Upper lobe of right lung (tissue), 1 donor: ENCODE measurements at regions not wholly inside any gene's neighbourhood (a gene's known extent, or its start where the extent isn't known, plus 50 kb on each side); places are given as distances from the start of the nearest gene placed in this dataset.

Experiments used
- ATAC-seq: fragments of 200-7000 bp; cut with Tn5 transposase; one replicate; pipeline ENCODE4 v1.9.1; 2020; ENCODE audit warnings: mild to moderate bottlenecking, moderate library complexity
- DNase-seq: peaks from one replicate; pipeline ENCODE4 v3.0.0-alpha.2; 2020
- H3K27ac ChIP-seq: fragments of 200-600 bp; one replicate; pipeline ENCODE4 v1.8.0; 2022
- H3K27me3 ChIP-seq: fragments of 200-600 bp; one replicate; pipeline ENCODE4 v1.8.0; 2022; ENCODE audit warnings: mild to moderate bottlenecking
- H3K36me3 ChIP-seq: fragments of 200-600 bp; one replicate; pipeline ENCODE4 v1.8.0; 2022
- H3K4me1 ChIP-seq: fragments of 200-600 bp; one replicate; pipeline ENCODE4 v1.8.0; 2022
- H3K4me3 ChIP-seq: fragments of 200-600 bp; one replicate; pipeline ENCODE4 v1.8.0; 2022; ENCODE audit warnings: mild to moderate bottlenecking
- H3K9me3 ChIP-seq: fragments of 200-600 bp; one replicate; pipeline ENCODE4 v1.8.0; 2022
- CTCF ChIP-seq: fragments of 200-600 bp; IDR thresholded peaks from one replicate; pipeline ENCODE4 v1.8.0; 2022; ENCODE audit warnings: antibody characterized with exemption
- intact Hi-C: fragments of 100-400 bp; cut with DNase I; formaldehyde crosslinking; loops from one replicate; pipeline ENCODE4 v1.11.0; 2022
- donor health status: DM: no; HTN: yes; CAD: no; lungs with severe emphysema.

GRCh38 chr15:70210528-70210927 lies 112.8 kb upstream of the TLE3 start:
- peak; percentile 33 for DNase-seq
- H3K27ac ChIP-seq, result no peak overlapping the region
- H3K27me3 ChIP-seq, result no peaks in the 10 kb centered on the region
- no peaks in the 10 kb centered on the region for H3K36me3 ChIP-seq
- H3K9me3 ChIP-seq, result no peaks in the 10 kb centered on the region
- intact Hi-C loops, result no loop called here
- H3K4me1 ChIP-seq, result peaks cover 10% of the 10 kb centered on the region
- no peak for ATAC-seq
- H3K4me3 ChIP-seq, result no peak overlapping the region
- TF ChIP-seq CTCF, result no peak

DNA sequence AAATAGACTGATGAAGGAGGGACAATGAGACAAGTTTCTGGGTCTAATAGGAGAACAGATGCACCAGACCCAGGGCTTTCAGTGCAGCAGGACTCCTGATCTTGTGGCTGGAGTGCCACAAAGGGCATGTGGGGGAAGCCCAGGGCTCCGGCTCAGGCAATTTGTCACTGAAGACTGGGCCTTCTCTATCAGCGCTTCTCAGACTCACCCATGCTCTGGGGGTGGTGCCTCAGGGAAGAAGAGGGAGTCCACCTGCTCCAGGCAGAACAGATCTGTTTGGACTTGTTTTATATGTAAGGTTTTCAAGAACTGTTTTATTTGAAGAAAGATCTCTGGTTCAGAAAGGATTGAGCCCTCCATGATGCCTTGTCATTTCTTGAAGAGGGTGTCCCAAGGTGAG lies 112.4 kb upstream of the TLE3 start:
- Histone ChIP-seq H3K36me3 (no peaks in the 10 kb centered on the region), H3K4me3 (no peak overlapping the region), H3K27me3 (no peaks in the 10 kb centered on the region), H3K4me1 (peaks cover 10% of the 10 kb centered on the region), H3K27ac (no peak overlapping the region), H3K9me3 (no peaks in the 10 kb centered on the region)
- DNase-seq (no peak), ATAC-seq (no peak)
- no peak for TF ChIP-seq CTCF
- intact Hi-C loops, result no loop called here

GRCh38 chr15:70209499-70209898 lies 111.8 kb upstream of the TLE3 start:
- no peak overlapping the region for H3K27ac ChIP-seq
- intact Hi-C loops, result no loop called here
- no peak overlapping the region for H3K4me3 ChIP-seq
- H3K36me3 ChIP-seq, result no peaks in the 10 kb centered on the region
- ATAC-seq, result no peak
- peaks cover 10% of the 10 kb centered on the region for H3K4me1 ChIP-seq
- DNase-seq, result no peak
- TF ChIP-seq CTCF, result no peak
- no peaks in the 10 kb centered on the region for H3K27me3 ChIP-seq
- no peaks in the 10 kb centered on the region for H3K9me3 ChIP-seq

- Histone ChIP-seq H3K27ac (no peak overlapping the region), H3K4me1 (peaks cover 10% of the 10 kb centered on the region), H3K36me3 (no peaks in the 10 kb centered on the region), H3K27me3 (no peaks in the 10 kb centered on the region), H3K9me3 (no peaks in the 10 kb centered on the region), H3K4me3 (no peak overlapping the region)
- no peak for TF ChIP-seq CTCF
- ATAC-seq (no peak), DNase-seq (peak; percentile 41)
- intact Hi-C loops, result no loop called here
Observed at GRCh38 chr15:70208332-70208731, 110.6 kb upstream of the TLE3 start.

DNA sequence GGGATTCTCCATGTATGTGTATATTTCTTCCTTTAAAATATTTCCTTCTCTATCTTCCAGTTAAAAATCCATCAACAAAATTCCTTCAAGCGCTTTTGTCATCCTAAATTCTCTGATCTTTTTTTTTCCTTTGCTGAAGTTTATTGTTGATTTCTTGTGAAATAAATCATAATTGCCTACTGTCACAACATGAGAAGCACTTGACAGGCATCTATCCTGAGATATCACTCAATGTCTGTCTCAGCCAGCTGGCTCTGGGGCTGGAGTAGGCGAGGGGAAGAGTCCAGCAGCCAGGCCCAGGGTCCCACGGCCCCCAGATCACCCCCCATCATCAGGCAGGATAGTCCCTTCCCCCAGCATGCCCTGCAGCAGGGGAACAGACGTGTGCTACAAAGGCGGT lies 109.0 kb upstream of the TLE3 start:
- no peak for TF ChIP-seq CTCF
- H3K9me3 ChIP-seq, result no peaks in the 10 kb centered on the region
- no peaks in the 10 kb centered on the region for H3K27me3 ChIP-seq
- DNase-seq, result peak; percentile 8
- no peaks in the 10 kb centered on the region for H3K4me1 ChIP-seq
- no peak overlapping the region for H3K27ac ChIP-seq
- H3K36me3 ChIP-seq, result no peaks in the 10 kb centered on the region
- no peak for ATAC-seq
- H3K4me3 ChIP-seq, result no peak overlapping the region
- intact Hi-C loops, result no loop called here

- no peak for ATAC-seq
- intact Hi-C loops, result no loop called here
- Histone ChIP-seq H3K36me3 (no peaks in the 10 kb centered on the region), H3K27ac (no peak overlapping the region), H3K4me3 (no peak overlapping the region), H3K4me1 (peaks cover 6% of the 10 kb centered on the region), H3K9me3 (no peaks in the 10 kb centered on the region), H3K27me3 (no peaks in the 10 kb centered on the region)
- no peak for TF ChIP-seq CTCF
- no peak for DNase-seq
Observed at GRCh38 chr15:70204652-70205051, 106.9 kb upstream of the TLE3 start.
